ENCODE measurements at regions not wholly inside any gene's neighbourhood (a gene's known extent, or its start where the extent isn't known, plus 50 kb on each side); places are given as distances from the start of the nearest gene placed in this dataset.
"Not testable (repeated sequence)": the region's sequence is repeated elsewhere in the genome, so short reads cannot be mapped to it uniquely, and the experiment has no call there.

DNA sequence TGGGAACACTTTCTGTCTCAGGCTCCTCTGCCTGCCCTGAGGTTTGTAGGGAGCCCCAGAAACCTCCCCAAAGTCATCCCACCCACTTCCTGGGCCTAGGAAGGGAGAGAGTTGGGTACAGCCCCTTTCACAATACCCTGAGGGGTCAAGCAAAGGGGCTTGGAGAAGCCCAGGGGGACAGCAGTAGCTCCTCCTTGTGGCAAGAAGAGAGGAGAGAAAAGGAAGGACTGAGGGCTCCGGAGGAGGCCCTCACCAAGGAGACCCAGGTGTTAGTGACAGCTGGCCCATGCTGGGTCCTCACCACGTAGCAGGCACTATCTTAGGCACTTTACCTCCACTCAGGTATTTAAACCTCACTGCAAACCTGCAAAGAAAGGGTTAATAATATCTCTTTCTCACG, 112.8 kb downstream of the IRX5 start:
- DNase-seq = no peak

DNA sequence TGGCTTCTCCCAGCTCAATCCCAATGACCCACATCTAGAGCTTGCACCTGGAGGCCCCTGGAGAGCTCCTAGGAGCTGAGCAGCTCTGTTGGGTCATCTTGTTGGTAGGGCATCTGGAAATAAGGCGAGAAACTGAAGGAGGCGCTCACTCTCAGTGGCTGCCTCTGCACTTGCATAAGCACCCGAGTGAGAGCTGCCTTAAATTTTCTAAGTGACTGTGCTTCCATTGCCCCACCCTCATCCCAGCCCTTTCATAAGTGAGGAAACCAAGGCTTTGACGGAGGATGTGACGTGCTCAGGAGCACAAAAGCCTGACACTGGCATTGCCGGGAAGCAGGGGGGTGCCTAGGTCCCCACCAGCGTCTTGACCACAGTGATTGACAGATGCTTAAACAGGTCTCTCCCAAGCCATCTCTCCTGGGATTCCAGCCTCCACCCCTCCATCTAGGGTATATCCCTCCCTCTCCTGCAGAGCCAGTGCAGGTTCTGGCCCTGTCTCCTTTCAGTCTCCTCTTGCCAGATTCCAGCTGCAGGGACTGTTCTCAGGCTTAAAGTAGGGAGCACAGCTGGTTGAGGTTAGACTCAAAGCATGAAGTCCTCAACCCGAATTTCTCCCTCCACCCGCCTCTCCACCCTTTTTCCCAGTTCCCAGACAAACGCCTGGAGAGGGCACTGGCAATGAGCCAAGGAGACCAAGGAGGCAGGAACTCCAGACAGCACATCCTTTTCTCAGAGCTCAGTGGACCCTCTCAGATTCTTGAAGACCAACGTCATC, 113.7 kb downstream of the IRX5 start:
- DNase-seq = no peak

DNA sequence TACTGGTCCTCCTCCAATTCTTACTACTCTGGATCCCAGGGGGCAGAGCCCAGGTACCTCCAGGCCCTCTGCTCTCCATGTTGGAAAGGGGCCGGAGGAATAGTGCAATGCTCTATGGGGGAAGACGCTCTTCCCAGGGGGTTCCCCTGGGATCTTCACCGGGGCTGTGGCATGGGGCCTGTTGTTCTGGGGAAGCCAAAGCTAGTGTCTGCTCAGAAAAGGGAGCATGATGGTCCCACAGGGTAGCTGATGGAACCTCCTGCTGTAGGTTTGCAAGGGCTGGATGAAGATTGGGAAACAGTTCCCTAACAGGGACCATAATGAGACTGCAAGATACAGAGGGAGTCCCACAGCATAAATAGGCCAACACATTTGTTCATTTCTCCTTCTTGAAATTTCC, 114.7 kb downstream of the IRX5 start:
- no peak for DNase-seq

DNA sequence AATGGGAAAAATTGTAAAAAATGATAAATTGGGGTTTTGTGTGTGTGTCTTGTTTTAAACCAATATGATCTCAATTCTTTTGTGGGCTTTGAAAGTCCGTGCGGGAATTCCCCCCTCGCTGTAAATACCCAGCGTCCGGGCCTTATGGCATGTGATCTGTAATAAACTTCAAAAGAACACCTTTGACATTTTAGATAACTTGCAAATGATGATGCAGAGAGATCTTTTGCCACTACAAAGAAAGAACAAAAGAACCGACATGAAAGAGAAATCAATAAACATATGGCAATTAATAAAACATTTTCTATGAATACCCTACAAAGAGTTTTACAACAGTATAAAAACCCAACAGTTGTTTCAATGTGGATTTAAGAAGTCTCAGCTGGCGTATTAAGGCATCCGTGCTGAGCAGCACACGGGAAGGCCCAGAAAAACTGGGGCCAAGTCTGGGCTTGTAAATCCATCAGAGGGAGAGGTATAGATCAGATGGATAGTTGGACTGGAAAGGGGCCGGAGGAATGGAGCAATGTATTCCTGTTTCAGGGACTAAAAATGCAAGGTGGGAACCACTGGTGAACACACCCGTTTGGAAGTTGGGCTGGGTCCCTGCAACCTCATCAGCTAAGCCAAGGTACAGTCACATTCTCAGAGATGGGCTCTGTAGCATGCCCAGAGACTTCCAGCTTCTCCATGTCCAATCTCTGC, 115.2 kb downstream of the IRX5 start:
- DNase-seq = no peak

DNA sequence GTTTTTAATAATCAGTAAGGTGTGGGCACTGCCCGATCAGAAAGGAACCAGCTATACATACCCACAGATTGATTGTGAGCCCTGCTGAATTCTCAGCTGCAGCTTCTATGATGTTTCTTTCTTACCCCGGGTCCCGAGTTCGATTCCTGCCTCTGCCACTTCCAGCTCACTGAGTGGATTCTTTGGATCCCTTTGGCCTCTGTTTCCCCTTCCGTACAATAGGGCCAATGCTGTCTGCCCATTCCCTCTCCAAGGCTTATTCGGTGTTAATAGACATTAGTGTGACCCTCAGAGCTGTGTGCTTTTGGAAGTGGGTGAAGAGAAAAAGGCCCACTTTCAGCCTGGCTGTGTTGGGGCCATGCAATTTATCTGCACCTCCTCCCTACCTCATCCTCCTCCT, 115.8 kb downstream of the IRX5 start:
- DNase-seq = no peak

DNA sequence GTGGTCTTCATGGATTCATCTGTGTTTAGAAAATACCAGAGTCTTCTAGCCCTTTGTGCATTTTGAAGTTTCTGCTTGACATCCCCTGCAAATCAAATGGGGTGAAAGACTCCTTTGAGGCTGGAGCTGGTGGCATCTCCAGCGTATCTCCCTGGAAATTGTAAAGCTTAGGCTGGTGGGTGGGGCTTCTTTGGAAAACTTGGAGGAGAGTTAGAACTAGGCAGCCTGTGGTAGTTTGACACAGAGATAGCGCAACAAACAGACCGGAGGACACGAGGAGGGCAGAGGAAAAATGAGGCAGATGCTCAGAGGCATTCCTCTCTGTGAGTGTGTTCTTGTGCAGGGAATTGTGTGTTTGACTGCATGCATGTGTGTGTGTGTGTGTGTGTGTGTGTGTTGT, 116.3 kb downstream of the IRX5 start:
- DNase-seq = no peak

DNA sequence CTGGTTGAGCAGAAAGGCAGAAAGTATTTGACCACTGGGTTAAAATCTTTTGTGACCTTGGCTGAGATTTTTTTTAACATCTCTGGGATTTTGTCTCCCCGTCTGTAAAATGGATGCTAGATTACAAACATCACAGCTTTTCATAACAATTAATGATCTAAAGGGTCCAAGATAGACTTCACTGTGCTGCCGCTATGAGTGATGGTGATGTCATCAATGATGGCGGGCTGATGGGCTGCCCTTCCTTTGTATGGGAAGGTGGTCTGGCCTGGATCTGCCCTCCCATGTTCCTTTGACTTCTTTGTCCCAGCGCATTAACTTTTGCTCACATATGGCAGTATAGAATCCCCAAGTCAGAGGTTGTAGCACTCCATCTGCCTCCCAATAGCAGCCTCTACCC, 116.7 kb downstream of the IRX5 start:
- DNase-seq = no peak

DNA sequence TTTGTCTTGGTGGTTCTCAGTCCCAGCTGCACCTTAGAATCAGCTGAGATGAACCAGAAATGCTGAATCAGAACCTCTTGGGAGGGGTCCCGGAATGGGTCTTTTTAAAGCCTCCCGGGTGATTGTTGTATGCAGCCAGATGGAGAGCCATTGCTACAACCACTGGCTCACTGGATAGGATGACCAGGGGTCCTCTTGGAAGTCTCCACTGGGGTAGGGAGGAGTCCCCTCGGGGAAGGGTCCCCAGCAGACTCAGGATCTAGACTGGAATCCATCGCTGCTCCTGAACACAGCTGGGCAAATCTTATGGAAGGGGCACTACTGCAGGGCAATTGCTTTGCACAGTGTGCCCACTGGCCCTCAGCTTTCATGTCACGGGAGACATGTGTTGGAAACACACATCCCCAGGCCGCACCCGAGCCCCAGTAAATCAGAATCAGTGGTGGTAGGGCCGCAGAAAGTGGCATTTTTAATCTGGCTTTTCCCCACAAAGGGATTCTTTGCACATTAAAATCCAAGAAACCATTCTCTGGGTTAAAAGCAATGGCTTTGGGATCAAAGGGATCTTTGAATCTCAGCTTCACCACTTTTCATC, 117.3 kb downstream of the IRX5 start:
- no peak for DNase-seq

DNA sequence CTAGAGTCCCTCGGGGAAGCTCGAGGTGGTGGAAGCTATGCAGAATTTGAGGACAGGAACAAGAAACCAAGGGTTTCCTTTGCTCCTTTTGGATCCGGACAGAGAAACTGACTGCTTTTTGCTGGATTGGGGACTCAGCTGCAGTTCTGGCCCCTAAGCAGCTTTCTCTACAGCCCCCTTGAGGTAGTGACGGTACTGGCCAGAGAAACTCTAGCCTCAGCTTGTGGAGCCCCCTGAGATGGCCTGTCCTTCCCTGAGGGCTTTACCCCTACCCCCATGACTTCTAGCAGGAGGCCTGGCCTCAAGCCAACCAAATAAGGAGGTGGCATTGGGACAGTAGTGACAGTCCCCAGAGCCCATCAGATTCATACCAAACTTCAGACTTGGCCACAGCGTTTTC, 118.1 kb downstream of the IRX5 start:
- DNase-seq = no peak

DNA sequence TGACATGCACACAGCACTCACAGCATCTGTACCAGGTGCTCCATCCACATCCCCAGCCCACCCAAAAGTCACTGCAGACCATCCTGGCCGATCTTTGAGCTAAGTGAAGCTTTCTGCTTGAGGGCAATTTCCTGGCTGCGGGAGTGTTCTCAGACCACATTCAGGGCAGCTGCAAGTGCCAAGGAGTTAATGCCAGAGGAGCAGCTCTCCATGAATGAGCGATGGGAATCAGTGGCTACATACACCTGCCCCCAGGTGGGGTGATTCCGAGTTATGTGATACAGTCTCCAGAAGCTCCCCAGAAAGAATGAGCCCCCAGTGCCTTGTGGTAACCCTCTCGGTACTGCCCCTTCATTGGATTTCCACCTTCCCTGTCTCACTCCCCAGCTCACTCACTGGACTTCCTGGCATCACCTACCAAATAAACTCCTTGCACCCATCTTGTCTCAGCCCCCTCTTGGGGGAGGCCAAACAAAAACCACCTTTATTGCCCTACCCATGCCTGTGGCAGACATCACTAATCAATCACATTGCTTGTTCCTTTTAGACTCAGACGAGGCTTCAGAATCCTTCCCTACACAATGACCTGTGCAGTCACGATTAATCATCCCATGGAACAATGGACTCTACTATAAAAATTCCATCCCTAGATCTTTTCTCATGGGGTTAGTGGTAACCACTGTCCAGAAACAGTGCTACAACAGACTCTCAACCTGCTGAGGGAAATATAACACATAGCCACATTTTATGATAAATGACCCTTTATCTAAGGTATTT, 121.1 kb downstream of the IRX5 start:
- DNase-seq = no peak

DNA sequence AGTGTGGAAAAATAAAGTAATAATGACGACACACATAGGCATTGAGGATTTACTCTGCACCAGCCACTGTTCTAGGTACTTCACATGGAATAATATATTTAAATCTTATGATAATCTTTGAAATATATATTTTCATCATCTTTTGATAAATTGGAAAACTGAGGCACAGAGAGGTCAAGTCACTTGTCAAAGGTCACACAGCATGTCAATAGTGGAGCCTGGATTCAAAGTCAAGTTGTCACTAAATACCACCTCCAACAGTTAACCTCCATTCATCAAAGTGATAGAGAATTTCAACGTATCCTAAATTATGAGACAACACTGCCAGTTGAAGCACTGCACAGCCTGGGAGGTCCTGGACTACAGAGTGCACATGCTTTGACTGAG, 121.7 kb downstream of the IRX5 start:
- DNase-seq = no peak

DNA sequence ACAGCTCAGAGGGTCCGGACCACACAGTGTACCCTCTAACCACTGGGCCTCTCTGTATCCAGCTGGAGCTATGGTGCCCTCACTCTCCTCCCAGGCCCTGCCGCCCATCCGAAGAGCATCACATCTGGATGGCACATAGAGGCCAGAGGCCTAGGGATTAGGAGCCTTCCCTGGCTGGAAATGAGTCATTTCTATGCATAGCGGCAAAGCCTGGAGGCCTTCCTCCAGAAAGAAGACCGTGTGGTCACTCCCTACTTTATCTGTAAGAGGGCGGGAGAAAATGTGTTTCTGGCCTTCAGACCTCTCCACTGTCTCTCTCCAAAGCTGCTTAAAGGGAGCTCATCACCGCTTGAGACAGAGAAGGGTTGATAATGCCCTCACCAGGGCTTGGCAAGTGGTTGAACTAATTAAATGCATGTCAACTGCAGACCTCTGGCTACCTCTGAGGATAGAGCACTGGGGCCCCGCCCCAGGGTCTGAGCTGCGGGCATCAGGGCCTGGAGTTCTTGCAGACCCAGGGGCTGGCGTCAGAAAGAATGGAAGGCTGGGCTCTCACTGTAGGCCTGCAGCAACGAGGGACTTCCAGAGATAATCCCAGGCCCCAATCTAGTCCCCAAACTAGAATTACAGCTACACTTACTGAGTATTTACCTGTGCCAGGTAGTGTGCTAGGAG, 122.2 kb downstream of the IRX5 start:
- DNase-seq = no peak

DNA sequence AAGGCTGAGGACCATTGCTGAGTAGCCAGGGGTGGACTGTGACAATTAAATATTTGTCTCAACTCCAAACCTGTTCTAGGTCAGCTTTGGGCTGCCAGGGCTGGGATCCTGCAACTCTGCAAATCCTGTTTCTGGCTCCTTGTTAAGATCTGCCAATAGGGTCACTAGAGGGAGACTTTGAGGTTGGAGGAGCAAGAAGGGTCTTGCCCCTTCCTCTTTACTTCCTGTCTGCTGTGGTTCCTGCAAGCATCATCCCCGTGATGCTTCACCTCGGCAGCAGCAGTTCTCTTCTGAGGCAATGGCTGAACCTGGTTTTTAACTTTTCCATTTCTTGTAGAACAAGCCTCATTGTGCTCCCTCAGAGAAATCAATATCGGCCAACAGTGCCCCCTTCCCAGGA, 124.6 kb downstream of the IRX5 start:
- no peak for DNase-seq

DNA sequence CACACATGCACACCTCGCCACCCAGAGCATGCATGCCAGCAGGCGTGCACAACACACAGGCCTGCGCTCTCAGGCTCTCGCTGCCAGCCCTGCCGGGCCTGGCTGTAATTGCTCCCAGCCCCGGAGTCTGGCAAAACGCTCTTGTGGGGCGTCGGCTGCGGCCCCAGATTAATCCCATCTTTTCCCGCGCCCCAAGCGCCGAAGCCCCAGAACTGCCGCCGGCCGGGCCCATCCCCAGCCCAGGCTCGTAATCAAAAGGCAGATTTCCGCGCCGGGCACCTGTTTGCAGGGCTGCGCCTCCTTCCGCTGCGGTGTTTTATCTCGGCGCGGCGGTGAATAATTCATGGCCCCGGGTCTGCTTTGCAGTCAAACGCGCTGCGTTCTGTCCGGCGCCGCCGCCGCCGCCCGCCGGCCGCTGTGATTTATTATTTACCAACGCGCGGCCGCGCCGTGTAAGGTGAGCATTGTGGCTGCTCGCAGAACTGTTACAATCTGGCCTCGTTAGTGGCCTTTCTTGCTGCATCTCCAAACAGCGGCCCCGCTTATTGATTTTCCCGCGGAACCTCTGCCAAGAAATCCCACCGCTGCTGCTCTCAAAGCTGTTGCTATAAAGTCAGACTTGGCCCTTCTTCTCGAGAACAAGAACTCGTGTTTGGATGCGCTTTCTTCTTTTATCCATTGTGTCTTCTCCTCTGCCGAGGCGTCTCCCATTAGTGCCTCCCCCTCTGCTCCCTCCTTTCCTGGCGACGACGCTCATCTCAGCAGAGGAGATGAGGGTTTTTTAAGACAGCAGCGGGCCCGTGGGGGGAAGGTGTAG, 126.1 kb downstream of the IRX5 start:
- no peak for DNase-seq

DNA sequence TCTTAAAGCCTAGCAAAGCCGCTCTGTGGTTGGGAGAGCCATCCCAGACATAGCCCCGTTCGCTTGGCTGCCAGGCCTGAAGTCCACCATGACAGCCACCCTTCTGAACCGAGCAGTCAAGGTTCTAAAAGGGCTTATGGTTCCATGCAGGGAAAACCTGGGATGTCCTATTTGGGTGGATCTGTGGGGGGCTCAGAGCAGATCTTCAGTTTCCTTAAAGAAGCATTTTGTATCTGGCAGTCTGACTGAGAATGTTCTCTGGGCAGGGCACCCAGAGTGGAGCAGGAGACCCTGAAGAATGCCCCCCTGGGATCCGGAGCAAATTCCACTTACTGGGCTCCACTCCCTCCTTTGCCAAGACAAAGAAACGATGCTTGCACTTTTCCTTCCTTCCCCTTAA, 127.2 kb downstream of the IRX5 start:
- DNase-seq = no peak

DNA sequence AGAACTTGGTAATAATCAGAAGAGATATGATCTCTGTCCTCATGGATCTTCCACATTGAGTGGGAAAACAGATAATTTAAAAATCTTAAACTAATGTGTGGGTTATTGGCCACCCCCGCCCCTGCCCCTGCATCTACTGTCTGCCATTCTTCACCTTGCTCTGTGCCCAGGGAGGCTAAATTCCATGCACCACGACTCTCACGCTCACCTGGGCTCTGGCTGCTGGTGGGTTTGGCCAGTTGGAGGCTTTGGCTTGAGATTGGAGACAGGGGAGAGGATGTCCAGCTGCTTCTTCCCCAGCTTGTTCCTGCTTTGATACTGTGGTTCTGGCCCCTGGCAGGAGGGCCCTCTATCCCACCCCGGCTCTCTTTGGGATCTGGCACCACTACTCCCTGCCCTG, 127.9 kb downstream of the IRX5 start:
- DNase-seq = no peak

DNA sequence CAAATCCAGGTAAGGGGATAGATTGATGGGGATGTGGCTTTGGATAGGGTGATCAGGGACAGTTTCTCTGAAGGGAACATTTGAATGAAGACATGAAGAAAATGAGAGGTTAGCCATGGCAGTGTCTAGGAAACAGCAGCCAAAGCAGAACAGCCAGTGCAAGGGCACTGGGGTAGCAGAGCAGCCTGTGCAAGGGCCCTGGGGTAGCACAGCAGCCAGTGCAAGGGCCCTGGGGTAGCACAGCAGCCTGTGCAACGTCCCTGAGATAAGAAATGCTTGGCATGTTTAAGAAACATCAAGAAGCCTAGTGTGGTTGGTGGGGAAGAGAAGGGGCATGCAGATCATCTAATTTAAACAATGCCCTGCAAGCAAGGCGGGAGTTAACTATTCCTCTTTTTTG, 128.5 kb downstream of the IRX5 start:
- DNase-seq = no peak

DNA sequence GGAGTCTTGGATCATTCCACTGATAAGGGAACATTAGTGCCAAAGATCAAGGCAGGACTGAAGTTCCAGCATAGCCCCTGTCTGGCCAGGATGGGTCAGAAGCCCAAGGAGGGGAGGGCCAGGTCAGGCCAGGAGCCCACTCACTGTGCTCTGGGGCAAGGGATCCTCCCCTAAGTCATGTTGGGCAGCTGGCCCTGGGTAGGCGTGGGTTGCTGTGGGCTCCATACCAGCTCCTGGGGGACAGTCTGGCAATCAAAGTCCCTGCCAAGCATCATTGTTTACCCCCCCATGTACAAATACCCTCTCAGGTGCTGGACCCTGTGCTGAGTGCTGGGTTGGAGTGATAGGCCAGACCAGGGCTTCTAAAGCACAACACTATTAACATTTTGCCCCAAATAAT, 130.5 kb downstream of the IRX5 start:
- no peak for DNase-seq

DNA sequence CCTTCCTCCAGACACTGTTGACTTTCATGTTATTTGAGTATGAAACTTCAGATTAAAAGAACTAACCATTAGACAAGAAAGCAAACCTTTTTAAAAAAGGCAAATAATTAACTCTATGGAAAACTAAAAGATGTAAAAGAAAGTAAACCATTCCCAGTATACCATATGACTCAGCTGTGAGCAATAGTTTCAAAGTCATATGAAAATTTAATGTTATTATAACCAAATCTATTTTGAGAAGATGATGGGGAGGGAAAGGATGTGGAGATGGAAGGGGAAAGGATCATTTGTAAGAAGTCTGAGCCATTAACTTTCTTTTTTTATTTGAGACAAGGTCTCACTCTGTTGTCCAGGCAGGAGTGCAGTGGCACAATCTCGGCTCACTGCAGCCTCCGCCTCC, 131.8 kb downstream of the IRX5 start:
- DNase-seq = no peak

DNA sequence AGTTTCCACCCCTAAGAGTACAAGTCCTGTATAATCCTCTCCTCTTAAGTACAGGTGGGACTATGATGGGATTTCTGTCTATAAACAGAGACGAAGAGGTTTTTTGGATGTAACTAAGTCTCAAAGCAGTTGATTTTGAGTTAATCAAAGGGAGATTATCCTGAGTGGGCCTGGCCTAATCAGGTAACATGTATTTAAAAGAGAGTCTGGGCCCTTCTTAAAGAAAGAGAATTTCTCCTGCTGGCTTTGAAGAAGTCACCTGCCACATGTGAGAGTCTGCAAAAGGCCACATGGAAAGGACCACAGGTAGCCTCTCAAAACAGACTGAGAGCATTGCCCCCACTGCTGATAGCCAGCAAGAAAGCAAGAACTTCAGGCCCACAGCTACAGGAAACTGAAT, 142.3 kb downstream of the IRX5 start:
- no peak for DNase-seq

DNA sequence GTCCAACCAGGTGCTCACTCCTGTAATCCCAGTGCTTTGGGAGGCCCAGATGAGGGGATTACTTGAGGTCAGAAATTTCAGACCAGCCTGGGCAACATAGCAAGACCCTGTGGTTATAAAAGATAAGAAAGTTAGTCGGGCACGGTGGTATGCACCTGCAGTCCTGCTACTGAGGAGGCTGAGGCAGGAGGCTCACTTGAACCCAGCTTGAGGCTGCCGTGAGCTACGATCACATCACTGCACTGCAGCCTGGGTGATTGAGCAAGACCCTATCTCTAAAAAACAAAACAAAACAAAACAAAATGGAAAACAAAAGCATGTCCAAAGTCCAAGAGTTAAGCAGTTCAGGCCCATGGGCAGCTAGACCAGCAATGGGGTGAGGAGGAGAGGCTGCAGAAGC, 143.2 kb downstream of the IRX5 start:
- DNase-seq = no peak

DNA sequence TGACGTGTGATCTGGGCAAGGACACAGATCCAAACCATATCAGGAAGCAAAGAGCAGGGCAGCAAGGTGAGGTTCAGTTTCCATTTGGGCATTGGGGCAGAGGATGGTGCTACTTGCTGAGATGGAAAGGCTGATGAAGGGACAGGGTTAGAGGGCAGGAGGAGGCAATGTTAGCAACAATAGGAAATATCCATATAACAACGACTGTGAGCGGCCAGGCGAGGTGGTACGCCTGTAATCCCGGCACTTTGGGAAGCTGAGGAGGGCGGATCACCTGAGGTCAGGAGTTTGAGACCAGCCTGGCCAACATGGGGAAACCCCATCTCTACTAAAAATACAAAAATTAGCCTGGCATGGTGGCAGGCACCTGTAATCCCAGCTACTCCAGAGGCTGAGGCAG, 144.5 kb downstream of the IRX5 start:
- not testable (repeated sequence) for DNase-seq

Data from activated CD4-positive, alpha-beta T cell treated with anti-CD3 and anti-CD28 coated beads, Interleukin-2, amount 50 U/mL, for 1 hour (primary cell).